ENCODE measurements at regions not wholly inside any gene's neighbourhood (a gene's known extent, or its start where the extent isn't known, plus 50 kb on each side); places are given as distances from the start of the nearest gene placed in this dataset.

DNA sequence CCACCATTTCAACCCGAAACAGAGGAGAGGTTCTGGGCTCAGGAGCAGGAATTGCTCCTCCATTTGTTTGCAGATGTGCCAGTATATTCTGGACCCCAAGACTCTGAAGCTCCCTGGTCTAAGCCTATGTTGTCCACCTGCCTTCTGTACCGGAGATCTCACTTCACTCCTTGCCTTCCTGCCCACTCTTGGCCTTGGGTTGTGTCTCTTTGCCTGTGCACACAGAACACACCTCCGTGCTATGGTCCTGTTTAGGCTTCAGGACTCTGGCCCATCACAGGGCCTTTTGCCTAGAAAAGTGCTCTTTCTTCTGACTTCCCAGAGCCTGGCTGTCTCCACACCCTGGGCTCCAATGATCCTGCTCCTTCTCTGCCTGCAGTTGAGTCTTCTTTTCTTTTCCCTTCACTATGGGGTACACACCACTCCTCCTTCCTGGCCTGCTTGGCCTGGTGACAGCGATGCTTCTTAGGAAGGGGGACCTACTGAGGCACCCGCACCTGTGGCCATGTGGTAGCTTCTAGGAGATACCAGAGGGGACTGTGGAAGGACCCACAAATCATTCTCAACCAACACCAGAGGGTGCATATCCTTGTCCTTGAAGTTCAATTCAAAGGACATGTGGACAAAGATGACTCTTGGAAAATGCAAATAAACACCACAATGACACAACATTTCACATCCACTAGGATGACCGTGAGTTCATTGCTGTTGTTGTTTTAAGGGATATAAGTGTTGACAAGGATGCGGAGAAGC lies 75.1 kb downstream of the FOXA2 start:
- no peak for TF ChIP-seq POLR2AphosphoS5 (IDR thresholded peaks at IDR 0.05)
- TF ChIP-seq, protein P1, sequence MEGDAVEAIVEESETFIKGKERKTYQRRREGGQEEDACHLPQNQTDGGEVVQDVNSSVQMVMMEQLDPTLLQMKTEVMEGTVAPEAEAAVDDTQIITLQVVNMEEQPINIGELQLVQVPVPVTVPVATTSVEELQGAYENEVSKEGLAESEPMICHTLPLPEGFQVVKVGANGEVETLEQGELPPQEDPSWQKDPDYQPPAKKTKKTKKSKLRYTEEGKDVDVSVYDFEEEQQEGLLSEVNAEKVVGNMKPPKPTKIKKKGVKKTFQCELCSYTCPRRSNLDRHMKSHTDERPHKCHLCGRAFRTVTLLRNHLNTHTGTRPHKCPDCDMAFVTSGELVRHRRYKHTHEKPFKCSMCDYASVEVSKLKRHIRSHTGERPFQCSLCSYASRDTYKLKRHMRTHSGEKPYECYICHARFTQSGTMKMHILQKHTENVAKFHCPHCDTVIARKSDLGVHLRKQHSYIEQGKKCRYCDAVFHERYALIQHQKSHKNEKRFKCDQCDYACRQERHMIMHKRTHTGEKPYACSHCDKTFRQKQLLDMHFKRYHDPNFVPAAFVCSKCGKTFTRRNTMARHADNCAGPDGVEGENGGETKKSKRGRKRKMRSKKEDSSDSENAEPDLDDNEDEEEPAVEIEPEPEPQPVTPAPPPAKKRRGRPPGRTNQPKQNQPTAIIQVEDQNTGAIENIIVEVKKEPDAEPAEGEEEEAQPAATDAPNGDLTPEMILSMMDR (IDR thresholded peaks at IDR 0.05), result no peak

Measured in stomach (tissue), 4 donors.